K562 (cell line): ENCODE measurements at regions not wholly inside any gene's neighbourhood (a gene's known extent, or its start where the extent isn't known, plus 50 kb on each side); places are given as distances from the start of the nearest gene placed in this dataset.

ENCODE experiments used
- ATAC-seq: fragments of 200-7000 bp; cut with Tn5 transposase; 3 replicates; pipeline ENCODE4 v1.9.1; 2020; ENCODE audit warnings: moderate library complexity
- BruUV-seq: library from RNA; stranded (reverse); fragments of 400-500 nt; replicated peaks from 2 replicates; lab custom pipeline; 2021; lab: Mats Ljungman, UMichigan
- CTCF ChIA-PET: fragments of 300-600 bp; formaldehyde crosslinking; extraction: SDS; loops from one replicate; lab custom pipeline; 2021; ENCODE audit warnings: low intra/inter-chr PET ratio; lab: Yijun Ruan, JAX
- POLR2A ChIA-PET: fragments of 300-600, 350-650 bp; sonication (Branson Sonifier 250); formaldehyde crosslinking; extraction: SDS; loops from one replicate; lab custom pipeline; 2021; ENCODE audit warnings: antibody characterized with exemption, inconsistent platforms; lab: Yijun Ruan, JAX
- DNase-seq, 4 experiments: peaks; one replicate each; pipeline versions ENCODE4 v3.0.0 to v3.0.0-alpha.2; 2011 to 2018; ENCODE audit warnings: low spot score in 3 of 4, mixed read lengths in 3 of 4; ENCODE audit errors: extremely low read depth in 1 of 4
- FAIRE-seq: peaks from 2 replicates; lab custom pipeline; 2011; peaks lifted over from hg19 to GRCh38; lab: Jason Lieb, UNC
- H2AFZ ChIP-seq: 2 replicates; pipeline ENCODE4 v1.6.0; 2011; ENCODE audit warnings: low read depth, low read length, control low read depth, inconsistent platforms
- H3K27ac ChIP-seq: fragments of 200-600 bp; 3 replicates; pipeline ENCODE4 v1.8.0; 2011; ENCODE audit warnings: low read depth, mild to moderate bottlenecking, control low read depth, inconsistent platforms, low read length, moderate library complexity, mixed read lengths; ENCODE audit errors: extremely low read depth
- H3K27me3 ChIP-seq, 2 experiments: fragments of 300-600 bp in 1 of 2; 2 replicates in 1 of 2; 3 replicates in 1 of 2; pipeline versions ENCODE4 v1.6.0 to v1.8.0; 2011; ENCODE audit warnings: inconsistent platforms in 2 of 2, low read length in 2 of 2, mild to moderate bottlenecking in 1 of 2, mixed read lengths in 1 of 2, moderate library complexity in 1 of 2; ENCODE audit not compliant: control insufficient read depth in 2 of 2, insufficient read depth in 2 of 2
- H3K36me3 ChIP-seq: fragments of 300-600 bp; 3 replicates; pipeline ENCODE4 v1.8.0; 2011; ENCODE audit warnings: mild to moderate bottlenecking, low read length, inconsistent platforms; ENCODE audit not compliant: control insufficient read depth, insufficient read depth
- H3K4me1 ChIP-seq, 2 experiments: fragments of 200-600 bp in 1 of 2; replicated peaks in 1 of 2; 2 replicates in 1 of 2; 3 replicates in 1 of 2; pipeline versions ENCODE4 v1.5.1 to v1.8.0; 2011; ENCODE audit warnings: inconsistent platforms in 2 of 2, low read length in 2 of 2, mild to moderate bottlenecking in 1 of 2, mixed read lengths in 1 of 2, moderate library complexity in 1 of 2; ENCODE audit not compliant: control insufficient read depth in 2 of 2, insufficient read depth in 2 of 2
- H3K4me2 ChIP-seq: 2 replicates; pipeline ENCODE4 v1.6.1; 2011; ENCODE audit warnings: low read length, control low read depth, inconsistent platforms, mixed read lengths; ENCODE audit not compliant: insufficient read depth
- H3K4me3 ChIP-seq: fragments of 200-600 bp; sonication (generic), shearing (Covaris generic); 2 replicates; pipeline ENCODE4 v1.5.1; 2016; ENCODE audit warnings: control low read depth, inconsistent platforms
- H3K79me2 ChIP-seq: fragments of 200-600 bp; 3 replicates; pipeline ENCODE4 v1.8.0; 2011; ENCODE audit warnings: low read length, inconsistent platforms; ENCODE audit not compliant: control insufficient read depth, insufficient read depth
- H3K9ac ChIP-seq, 2 experiments: 2 replicates each; pipeline versions ENCODE4 v1.6.0 to v1.6.1; 2011; ENCODE audit warnings: low read depth in 2 of 2, low read length in 2 of 2, control low read depth in 1 of 2, inconsistent platforms in 1 of 2, mild to moderate bottlenecking in 1 of 2, mixed read lengths in 1 of 2; ENCODE audit not compliant: insufficient read depth in 1 of 2
- H3K9me1 ChIP-seq: one replicate; pipeline ENCODE4 v1.6.0; 2011; ENCODE audit warnings: inconsistent platforms, mild to moderate bottlenecking, low read length, moderate library complexity; ENCODE audit not compliant: control insufficient read depth, insufficient read depth
- H3K9me3 ChIP-seq: replicated peaks from 2 replicates; pipeline ENCODE4 v1.5.1; 2011; ENCODE audit warnings: low read depth, low read length, inconsistent platforms; ENCODE audit not compliant: control insufficient read depth, insufficient read depth
- H4K20me1 ChIP-seq: replicated peaks from 2 replicates; pipeline ENCODE4 v1.6.1; 2011; ENCODE audit warnings: low read length, inconsistent platforms, mixed read lengths; ENCODE audit not compliant: control insufficient read depth, insufficient read depth
- ARID3B ChIP-seq: fragments of 250-450 bp; sonication (Bioruptor Pico); IDR thresholded peaks from 2 replicates; pipeline ENCODE4 v1.4.0; 2020; ENCODE audit warnings: borderline replicate concordance
- LEF1 ChIP-seq: fragments of 450-650 bp; IDR thresholded peaks from 2 replicates; pipeline ENCODE4 v1.6.1; 2016; ENCODE audit warnings: mild to moderate bottlenecking
- MEF2D ChIP-seq: conservative IDR thresholded peaks from 2 replicates; pipeline ENCODE4 v1.6.1; 2016; ENCODE audit warnings: low read depth, missing genetic modification characterization, missing compliant biosample characterization
- NCOA4 ChIP-seq: fragments of 450-650 bp; IDR thresholded peaks from 2 replicates; pipeline ENCODE4 v1.6.1; 2018; ENCODE audit warnings: mild to moderate bottlenecking; ENCODE audit not compliant: partially characterized antibody
- SMAD3 ChIP-seq: fragments of 450-650 bp; formaldehyde crosslinking; conservative IDR thresholded peaks from 2 replicates; pipeline ENCODE4 v1.4.0; 2020; ENCODE audit warnings: mild to moderate bottlenecking
- SRSF7 ChIP-seq: fragments of 200-400 bp; formaldehyde crosslinking; optimal IDR thresholded peaks from 2 replicates; pipeline ENCODE3; 2017; ENCODE audit warnings: mild to moderate bottlenecking, low read depth, low read length
- THAP7 ChIP-seq: fragments of 250-450 bp; sonication (Bioruptor Pico); IDR thresholded peaks from 2 replicates; pipeline ENCODE4 v1.5.0; 2021
- ZC3H4 ChIP-seq: sonication (generic); formaldehyde crosslinking; IDR thresholded peaks from 2 replicates; pipeline ENCODE4 v1.9.0; 2021; ENCODE audit warnings: missing genetic modification reagents, borderline replicate concordance
- WGBS: fragments of 100-300 bp; shearing (Covaris generic); methylation state at CpG from one replicate; pipeline ENCODE4 v1.1.6; 2016; ENCODE audit warnings: low coverage, mixed read lengths; ENCODE audit not compliant: insufficient coverage; ENCODE audit errors: missing lambda C conversion rate; 5-methylcytosine and 5-hydroxymethylcytosine counted together
- in situ Hi-C: fragments of 300-500 bp; cut with MboI; formaldehyde crosslinking; loops from 4 replicates; pipeline ENCODE4 v1.15.0; 2018; ENCODE audit warnings: inconsistent platforms, mixed read lengths
- intact Hi-C: fragments of 100-400 bp; cut with micrococcal nuclease; formaldehyde crosslinking; loops from 2 replicates; pipeline ENCODE4 v1.14.2; 2022
- TF ChIP-seq, protein P1 (sequence below), 2 experiments: fragments of 150-350 bp in 1 of 2; IDR thresholded peaks; 2 replicates each; pipeline ENCODE4 v1.6.1; 2012 to 2016; ENCODE audit warnings: low read depth in 2 of 2, low read length in 2 of 2, mild to moderate bottlenecking in 1 of 2, moderate library complexity in 1 of 2
- TF ChIP-seq, protein P2 (sequence below): fragments of 250-450 bp; sonication (Bioruptor Pico); IDR thresholded peaks from 2 replicates; pipeline ENCODE4 v1.8.0; 2022; ENCODE audit warnings: inconsistent platforms
- TF ChIP-seq, protein P3 (sequence below): fragments of 250-450 bp; sonication (Bioruptor Pico); IDR thresholded peaks from 2 replicates; pipeline ENCODE4 v1.6.1; 2021; ENCODE audit warnings: mild to moderate bottlenecking
- TF ChIP-seq, protein P4 (sequence below): fragments of 450-650 bp; conservative IDR thresholded peaks from 2 replicates; pipeline ENCODE4 v1.6.1; 2016; ENCODE audit warnings: missing genetic modification characterization, low read depth, mild to moderate bottlenecking, control low read depth, missing compliant biosample characterization

DNA sequence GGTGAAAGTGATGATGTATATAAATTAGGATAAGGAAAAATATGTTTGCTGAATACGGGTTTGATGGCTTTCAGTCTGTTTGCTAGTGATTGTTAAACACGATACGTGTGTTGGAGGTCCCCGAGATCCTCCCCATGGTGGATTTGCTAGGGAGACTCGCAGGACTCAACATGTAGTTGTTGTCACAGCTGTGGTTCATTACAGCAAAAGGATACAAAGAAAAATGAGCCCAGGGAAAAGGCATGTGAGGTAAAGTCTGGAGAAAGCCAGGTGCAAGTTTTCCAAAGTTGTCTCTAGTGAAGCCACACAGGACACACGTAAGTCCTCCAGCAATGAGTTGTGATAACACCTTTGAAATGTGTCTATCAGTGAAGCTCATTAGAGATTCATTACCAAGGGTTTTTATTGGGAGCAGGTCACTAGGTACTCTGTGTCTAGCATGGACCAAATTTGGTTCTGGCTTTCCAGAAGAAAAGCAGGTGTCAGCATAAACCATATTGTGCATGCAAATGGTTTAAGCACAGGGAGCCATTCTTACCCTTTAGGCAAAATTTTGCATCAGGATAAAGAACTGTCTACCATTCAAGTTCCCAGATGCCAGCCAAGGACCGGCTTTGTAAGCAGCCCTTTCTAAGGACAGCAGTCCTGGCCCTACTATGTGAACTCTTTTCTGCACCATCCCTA lies 215.2 kb upstream of the WSCD1 start:
- Histone ChIP-seq H3K9me3 (no peaks in the 10 kb centered on the region), H3K79me2 (no peaks in the 10 kb centered on the region), H3K27me3 (no peaks in the 10 kb centered on the region; a peak in 1 of 5 replicates), H3K36me3 (no peaks in the 10 kb centered on the region), H2AFZ (no peak overlapping the region), H3K9me1 (no peaks in the 10 kb centered on the region), H3K4me2 (no peak overlapping the region), H3K9ac (no peak overlapping the region), H3K27ac (no peak overlapping the region), H3K4me1 (no peaks in the 10 kb centered on the region), H4K20me1 (no peaks in the 10 kb centered on the region), H3K4me3 (no peak overlapping the region)
- ATAC-seq = no peak
- BruUV-seq = no TSS peak
- FAIRE-seq = no peak
- in situ Hi-C loops = no loop called here
- WGBS = 0% methylated on average over 4 of the region's 7 CpGs
- intact Hi-C loops = no loop called here
- CTCF ChIA-PET = no interaction called here
- no peak for DNase-seq
- POLR2A ChIA-PET = interaction anchor here (0.7 kb wide), 1 partner anchor 15 kb away, joined by 3 read pairs; no protein-coding TSS in a partner anchor
- TF ChIP-seq LEF1 (no peak), SMAD3 (CRISPR knock-in tag) (no peak), MEF2D (tag) (no peak), THAP7 (no peak), NCOA4 (no peak), ZC3H4 (no peak), SRSF7 (no peak), ARID3B (CRISPR knock-in tag) (no peak)
- TF ChIP-seq, protein P1, sequence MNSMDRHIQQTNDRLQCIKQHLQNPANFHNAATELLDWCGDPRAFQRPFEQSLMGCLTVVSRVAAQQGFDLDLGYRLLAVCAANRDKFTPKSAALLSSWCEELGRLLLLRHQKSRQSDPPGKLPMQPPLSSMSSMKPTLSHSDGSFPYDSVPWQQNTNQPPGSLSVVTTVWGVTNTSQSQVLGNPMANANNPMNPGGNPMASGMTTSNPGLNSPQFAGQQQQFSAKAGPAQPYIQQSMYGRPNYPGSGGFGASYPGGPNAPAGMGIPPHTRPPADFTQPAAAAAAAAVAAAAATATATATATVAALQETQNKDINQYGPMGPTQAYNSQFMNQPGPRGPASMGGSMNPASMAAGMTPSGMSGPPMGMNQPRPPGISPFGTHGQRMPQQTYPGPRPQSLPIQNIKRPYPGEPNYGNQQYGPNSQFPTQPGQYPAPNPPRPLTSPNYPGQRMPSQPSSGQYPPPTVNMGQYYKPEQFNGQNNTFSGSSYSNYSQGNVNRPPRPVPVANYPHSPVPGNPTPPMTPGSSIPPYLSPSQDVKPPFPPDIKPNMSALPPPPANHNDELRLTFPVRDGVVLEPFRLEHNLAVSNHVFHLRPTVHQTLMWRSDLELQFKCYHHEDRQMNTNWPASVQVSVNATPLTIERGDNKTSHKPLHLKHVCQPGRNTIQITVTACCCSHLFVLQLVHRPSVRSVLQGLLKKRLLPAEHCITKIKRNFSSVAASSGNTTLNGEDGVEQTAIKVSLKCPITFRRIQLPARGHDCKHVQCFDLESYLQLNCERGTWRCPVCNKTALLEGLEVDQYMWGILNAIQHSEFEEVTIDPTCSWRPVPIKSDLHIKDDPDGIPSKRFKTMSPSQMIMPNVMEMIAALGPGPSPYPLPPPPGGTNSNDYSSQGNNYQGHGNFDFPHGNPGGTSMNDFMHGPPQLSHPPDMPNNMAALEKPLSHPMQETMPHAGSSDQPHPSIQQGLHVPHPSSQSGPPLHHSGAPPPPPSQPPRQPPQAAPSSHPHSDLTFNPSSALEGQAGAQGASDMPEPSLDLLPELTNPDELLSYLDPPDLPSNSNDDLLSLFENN (IDR thresholded peaks at IDR 0.05; ENCODE audit: low read depth in 2 of 2, low read length in 2 of 2) = no peak
- TF ChIP-seq, protein P2, sequence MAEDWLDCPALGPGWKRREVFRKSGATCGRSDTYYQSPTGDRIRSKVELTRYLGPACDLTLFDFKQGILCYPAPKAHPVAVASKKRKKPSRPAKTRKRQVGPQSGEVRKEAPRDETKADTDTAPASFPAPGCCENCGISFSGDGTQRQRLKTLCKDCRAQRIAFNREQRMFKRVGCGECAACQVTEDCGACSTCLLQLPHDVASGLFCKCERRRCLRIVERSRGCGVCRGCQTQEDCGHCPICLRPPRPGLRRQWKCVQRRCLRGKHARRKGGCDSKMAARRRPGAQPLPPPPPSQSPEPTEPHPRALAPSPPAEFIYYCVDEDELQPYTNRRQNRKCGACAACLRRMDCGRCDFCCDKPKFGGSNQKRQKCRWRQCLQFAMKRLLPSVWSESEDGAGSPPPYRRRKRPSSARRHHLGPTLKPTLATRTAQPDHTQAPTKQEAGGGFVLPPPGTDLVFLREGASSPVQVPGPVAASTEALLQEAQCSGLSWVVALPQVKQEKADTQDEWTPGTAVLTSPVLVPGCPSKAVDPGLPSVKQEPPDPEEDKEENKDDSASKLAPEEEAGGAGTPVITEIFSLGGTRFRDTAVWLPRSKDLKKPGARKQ (CRISPR knock-in tag) = no peak
- TF ChIP-seq, protein P3, sequence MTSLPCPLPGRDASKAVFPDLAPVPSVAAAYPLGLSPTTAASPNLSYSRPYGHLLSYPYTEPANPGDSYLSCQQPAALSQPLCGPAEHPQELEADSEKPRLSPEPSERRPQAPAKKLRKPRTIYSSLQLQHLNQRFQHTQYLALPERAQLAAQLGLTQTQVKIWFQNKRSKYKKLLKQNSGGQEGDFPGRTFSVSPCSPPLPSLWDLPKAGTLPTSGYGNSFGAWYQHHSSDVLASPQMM (CRISPR knock-in tag) = no peak
- TF ChIP-seq, protein P4, sequence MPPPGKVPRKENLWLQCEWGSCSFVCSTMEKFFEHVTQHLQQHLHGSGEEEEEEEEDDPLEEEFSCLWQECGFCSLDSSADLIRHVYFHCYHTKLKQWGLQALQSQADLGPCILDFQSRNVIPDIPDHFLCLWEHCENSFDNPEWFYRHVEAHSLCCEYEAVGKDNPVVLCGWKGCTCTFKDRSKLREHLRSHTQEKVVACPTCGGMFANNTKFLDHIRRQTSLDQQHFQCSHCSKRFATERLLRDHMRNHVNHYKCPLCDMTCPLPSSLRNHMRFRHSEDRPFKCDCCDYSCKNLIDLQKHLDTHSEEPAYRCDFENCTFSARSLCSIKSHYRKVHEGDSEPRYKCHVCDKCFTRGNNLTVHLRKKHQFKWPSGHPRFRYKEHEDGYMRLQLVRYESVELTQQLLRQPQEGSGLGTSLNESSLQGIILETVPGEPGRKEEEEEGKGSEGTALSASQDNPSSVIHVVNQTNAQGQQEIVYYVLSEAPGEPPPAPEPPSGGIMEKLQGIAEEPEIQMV (tag) = no peak
